ENCODE measurements at regions not wholly inside any gene's neighbourhood (a gene's known extent, or its start where the extent isn't known, plus 50 kb on each side); places are given as distances from the start of the nearest gene placed in this dataset.

DNA sequence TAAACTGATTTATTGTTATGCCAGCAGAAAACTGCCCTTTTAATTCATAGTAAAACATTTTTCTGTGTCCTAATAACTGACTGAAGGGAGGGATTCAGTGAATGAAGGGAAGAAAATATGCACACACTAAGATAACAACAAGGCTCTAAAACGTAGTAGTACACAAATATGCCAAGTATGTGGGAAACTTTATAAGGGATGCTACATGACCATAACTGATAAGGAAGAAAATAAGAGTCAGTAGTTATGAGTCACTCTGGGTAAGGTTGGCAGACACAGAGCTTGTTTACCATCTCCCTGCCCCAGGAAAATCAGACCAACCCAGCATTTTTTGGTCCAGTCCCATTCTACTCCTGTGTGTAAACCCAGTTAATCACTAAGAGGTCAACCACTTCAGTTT lies 124.2 kb downstream of the RPRM start:
- TF ChIP-seq POLR2A (IDR thresholded peaks at IDR 0.05; ENCODE audit: low read depth, low read length), result no peak
- no peak for TF ChIP-seq PAX5 (IDR thresholded peaks at IDR 0.05; ENCODE audit: insufficient read depth, low read length, severe bottlenecking)
- no peak for TF ChIP-seq POLR2AphosphoS5 (IDR thresholded peaks at IDR 0.05; ENCODE audit: low read depth, low read length)
- TF ChIP-seq SPI1 (IDR thresholded peaks at IDR 0.05; ENCODE audit: low read depth, low read length), result no peak
